ENCODE measurements at regions not wholly inside any gene's neighbourhood (a gene's known extent, or its start where the extent isn't known, plus 50 kb on each side); places are given as distances from the start of the nearest gene placed in this dataset.

GRCh38 chr14:84859116-84859515 lies 670.8 kb upstream of the FLRT2 start:
- no peak overlapping the region for H3K27ac ChIP-seq
- H3K4me1 ChIP-seq, result no peaks in the 10 kb centered on the region
- DNase-seq, result no peak
- TF ChIP-seq CTCF (IDR thresholded peaks at IDR 0.05), result no peak
- H3K36me3 ChIP-seq, result no peaks in the 10 kb centered on the region
- no peaks in the 10 kb centered on the region for H3K27me3 ChIP-seq
- H3K9me3 ChIP-seq, result no peaks in the 10 kb centered on the region
- intact Hi-C loops (cut with DNase I), result no loop called here
- H3K4me3 ChIP-seq, result no peak overlapping the region
- no peak overlapping the region for H3K9ac ChIP-seq (ENCODE audit: low read depth in 2 of 2, low read length in 2 of 2)

- DNase-seq, result no peak
These were observed 665.2 kb upstream of the FLRT2 start for GRCh38 chr14:84864548-84865271.

GRCh38 chr14:84871734-84872133 lies 658.2 kb upstream of the FLRT2 start:
- Histone ChIP-seq H3K36me3 (no peaks in the 10 kb centered on the region), H3K27ac (no peak overlapping the region), H3K9me3 (no peaks in the 10 kb centered on the region), H3K27me3 (no peaks in the 10 kb centered on the region), H3K9ac (ENCODE audit: low read depth in 2 of 2, low read length in 2 of 2) (no peak overlapping the region), H3K4me3 (no peak overlapping the region), H3K4me1 (no peaks in the 10 kb centered on the region)
- DNase-seq, result no peak
- no peak for TF ChIP-seq CTCF (IDR thresholded peaks at IDR 0.05)
- intact Hi-C loops (cut with DNase I), result no loop called here

More at GRCh38 chr14:84864548-84865271, 665.2 kb upstream of the FLRT2 start:
- no peaks in the 10 kb centered on the region for H3K27me3 ChIP-seq
- no peak overlapping the region for H3K4me3 ChIP-seq
- no peaks in the 10 kb centered on the region for H3K4me1 ChIP-seq
- H3K9ac ChIP-seq (ENCODE audit: low read depth in 2 of 2, low read length in 2 of 2), result no peak overlapping the region
- H3K27ac ChIP-seq, result no peak overlapping the region
- intact Hi-C loops (cut with DNase I), result no loop called here
- no peaks in the 10 kb centered on the region for H3K36me3 ChIP-seq
- TF ChIP-seq CTCF (IDR thresholded peaks at IDR 0.05), result no peak
- H3K9me3 ChIP-seq, result no peaks in the 10 kb centered on the region

GRCh38 chr14:84874436-84874835 lies 655.5 kb upstream of the FLRT2 start:
- no peak for DNase-seq
- Histone ChIP-seq H3K36me3 (no peaks in the 10 kb centered on the region), H3K4me3 (no peak overlapping the region), H3K27me3 (no peaks in the 10 kb centered on the region), H3K4me1 (no peaks in the 10 kb centered on the region), H3K27ac (no peak overlapping the region), H3K9me3 (no peaks in the 10 kb centered on the region), H3K9ac (ENCODE audit: low read depth in 2 of 2, low read length in 2 of 2) (no peak overlapping the region)
- TF ChIP-seq CTCF (IDR thresholded peaks at IDR 0.05), result no peak
- intact Hi-C loops (cut with DNase I), result no loop called here

- no peak overlapping the region for H3K27ac ChIP-seq
- no peak for DNase-seq
- H3K4me1 ChIP-seq, result no peaks in the 10 kb centered on the region
- no peak overlapping the region for H3K9ac ChIP-seq (ENCODE audit: low read depth in 2 of 2, low read length in 2 of 2)
- no peaks in the 10 kb centered on the region for H3K9me3 ChIP-seq
- H3K36me3 ChIP-seq, result no peaks in the 10 kb centered on the region
- intact Hi-C loops (cut with DNase I), result no loop called here
- H3K4me3 ChIP-seq, result no peak overlapping the region
- no peak for TF ChIP-seq CTCF (IDR thresholded peaks at IDR 0.05)
- no peaks in the 10 kb centered on the region for H3K27me3 ChIP-seq
These were observed 652.9 kb upstream of the FLRT2 start for GRCh38 chr14:84877061-84877460.
